Nephron progenitor cell (in vitro differentiated cells): ENCODE measurements at regions not wholly inside any gene's neighbourhood (a gene's known extent, or its start where the extent isn't known, plus 50 kb on each side); places are given as distances from the start of the nearest gene placed in this dataset.

ENCODE experiments used
- DNase-seq: peaks from one replicate; pipeline ENCODE4 v3.0.0; 2021
- H3K27ac Mint-ChIP-seq: 2 replicates; pipeline ENCODE4 v1.8.0; 2021; ENCODE audit warnings: mild to moderate bottlenecking, moderate library complexity, mixed read lengths
- H3K27me3 Mint-ChIP-seq: 2 replicates; pipeline ENCODE4 v1.8.0; 2021; ENCODE audit warnings: mild to moderate bottlenecking, low read depth, mixed read lengths; ENCODE audit not compliant: poor library complexity
- H3K36me3 Mint-ChIP-seq: 2 replicates; pipeline ENCODE4 v1.8.0; 2021; ENCODE audit warnings: low read depth, mixed read lengths
- H3K4me1 Mint-ChIP-seq: 2 replicates; pipeline ENCODE4 v1.8.0; 2021; ENCODE audit warnings: mixed read lengths
- H3K4me3 Mint-ChIP-seq: 2 replicates; pipeline ENCODE4 v1.8.0; 2021; ENCODE audit warnings: mild to moderate bottlenecking, moderate library complexity, mixed read lengths
- H3K9me3 Mint-ChIP-seq: 2 replicates; pipeline ENCODE4 v1.8.0; 2021; ENCODE audit warnings: mild to moderate bottlenecking, moderate library complexity, mixed read lengths
- CTCF ChIP-seq: fragments of 200-600 bp; sonication (generic); IDR thresholded peaks from 2 replicates; pipeline ENCODE4 v1.5.0; 2021; ENCODE audit warnings: antibody characterized with exemption

DNA sequence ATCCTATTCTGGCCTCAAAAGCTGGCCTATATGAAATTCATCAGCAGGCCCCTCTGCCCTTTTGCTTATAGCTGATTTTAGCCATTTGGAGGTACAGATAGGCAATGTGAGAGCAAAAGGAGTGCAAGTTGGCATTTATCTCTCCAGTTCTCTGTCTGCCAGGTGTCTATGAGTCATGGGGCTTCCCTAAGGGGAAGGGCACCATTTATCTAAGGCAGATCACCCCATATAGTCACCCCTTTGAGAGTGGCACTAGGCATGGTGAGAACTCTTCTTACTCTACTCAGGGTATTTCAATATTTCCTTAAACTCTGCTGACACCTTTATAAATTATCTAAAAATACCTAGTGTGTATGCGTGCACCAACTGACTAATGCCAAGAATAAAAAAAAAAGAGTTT lies 314.7 kb upstream of the CDH6 start:
- DNase-seq: no peak
- TF ChIP-seq CTCF: no peak
- H3K36me3 Mint-ChIP-seq: no peaks in the 10 kb centered on the region

DNA sequence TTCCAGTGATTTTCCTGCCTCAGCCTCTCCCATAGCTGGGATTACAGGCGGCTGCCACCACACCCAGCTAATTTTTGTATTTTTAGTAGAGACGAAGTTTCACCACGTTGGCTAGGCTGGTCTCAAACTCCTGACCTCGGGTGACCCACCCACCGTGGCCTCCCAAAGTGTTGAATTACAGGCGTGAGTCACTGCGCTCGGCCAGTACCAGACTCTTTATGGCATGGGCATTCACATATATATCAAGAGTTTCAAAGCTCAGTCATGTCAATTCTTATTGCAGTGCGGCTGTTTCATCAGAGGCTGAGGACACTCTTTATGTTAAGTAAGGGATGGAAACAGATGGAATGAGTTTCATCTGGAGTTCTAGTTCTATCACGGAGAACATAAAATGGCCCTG lies 315.2 kb upstream of the CDH6 start:
- Mint-ChIP-seq H3K9me3 (no peaks in the 10 kb centered on the region), H3K4me3 (no peak overlapping the region), H3K27ac (no peak overlapping the region), H3K4me1 (no peaks in the 10 kb centered on the region), H3K27me3 (no peaks in the 10 kb centered on the region), H3K36me3 (no peaks in the 10 kb centered on the region)
- no peak for DNase-seq
- TF ChIP-seq CTCF: no peak

More for the DNA sequence above, 314.7 kb upstream of the CDH6 start:
- Mint-ChIP-seq H3K4me3 (no peak overlapping the region), H3K9me3 (no peaks in the 10 kb centered on the region), H3K4me1 (no peaks in the 10 kb centered on the region), H3K27me3 (no peaks in the 10 kb centered on the region), H3K27ac (no peak overlapping the region)

DNA sequence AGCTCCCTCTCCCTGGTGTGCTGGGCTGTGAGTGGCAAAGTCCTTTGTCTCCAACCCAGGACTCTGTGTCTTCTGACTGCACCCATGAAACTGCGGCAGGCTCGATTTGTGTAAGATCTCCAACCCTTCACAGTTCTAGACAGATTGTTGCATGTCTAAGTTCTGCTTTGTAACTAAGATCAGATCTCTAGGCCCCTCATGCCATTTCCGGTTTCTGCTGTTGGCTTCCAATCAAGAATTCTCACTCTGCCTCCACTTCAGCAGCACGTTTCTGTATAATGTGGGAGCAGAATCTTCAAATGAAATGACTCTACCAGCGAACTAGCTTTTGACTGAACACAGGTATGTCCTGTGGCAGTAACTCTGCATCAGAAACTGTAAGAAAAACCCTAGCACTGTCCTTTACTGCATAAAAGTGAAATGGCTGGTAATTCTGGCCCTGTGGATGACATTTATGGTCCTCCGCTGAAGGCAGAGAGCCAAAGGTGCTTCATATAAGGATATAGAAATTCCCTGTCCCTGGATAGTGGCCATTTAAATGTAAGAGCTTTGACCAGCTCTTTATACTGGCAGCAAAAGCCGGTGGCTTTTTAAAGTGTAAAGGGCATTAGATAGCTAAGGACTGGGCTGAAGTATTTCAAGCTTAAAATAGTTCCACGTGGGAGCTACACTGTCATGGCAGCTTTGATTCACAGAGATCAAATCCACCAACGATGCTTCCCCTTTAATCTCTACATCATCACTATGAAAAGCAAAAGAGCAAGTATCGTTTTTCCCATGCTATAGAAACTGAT lies 319.0 kb upstream of the CDH6 start:
- no peak for DNase-seq
- Mint-ChIP-seq H3K27ac (no peak overlapping the region), H3K27me3 (no peaks in the 10 kb centered on the region), H3K4me1 (peaks cover 9% of the 10 kb centered on the region), H3K36me3 (no peaks in the 10 kb centered on the region), H3K9me3 (no peaks in the 10 kb centered on the region), H3K4me3 (no peak overlapping the region)
- TF ChIP-seq CTCF: no peak

- H3K9me3 Mint-ChIP-seq: no peaks in the 10 kb centered on the region
- no peak for DNase-seq
- no peak overlapping the region for H3K27ac Mint-ChIP-seq
- peaks cover 9% of the 10 kb centered on the region for H3K4me1 Mint-ChIP-seq
- H3K4me3 Mint-ChIP-seq: no peak overlapping the region
- H3K36me3 Mint-ChIP-seq: no peaks in the 10 kb centered on the region
- TF ChIP-seq CTCF: no peak
- H3K27me3 Mint-ChIP-seq: no peaks in the 10 kb centered on the region
Measured at GRCh38 chr5:30871196-30871595, 322.3 kb upstream of the CDH6 start.

- no peak for TF ChIP-seq CTCF
- H3K4me1 Mint-ChIP-seq: peaks cover 6% of the 10 kb centered on the region
Measured at GRCh38 chr5:30867711-30868110, 325.8 kb upstream of the CDH6 start.

DNA sequence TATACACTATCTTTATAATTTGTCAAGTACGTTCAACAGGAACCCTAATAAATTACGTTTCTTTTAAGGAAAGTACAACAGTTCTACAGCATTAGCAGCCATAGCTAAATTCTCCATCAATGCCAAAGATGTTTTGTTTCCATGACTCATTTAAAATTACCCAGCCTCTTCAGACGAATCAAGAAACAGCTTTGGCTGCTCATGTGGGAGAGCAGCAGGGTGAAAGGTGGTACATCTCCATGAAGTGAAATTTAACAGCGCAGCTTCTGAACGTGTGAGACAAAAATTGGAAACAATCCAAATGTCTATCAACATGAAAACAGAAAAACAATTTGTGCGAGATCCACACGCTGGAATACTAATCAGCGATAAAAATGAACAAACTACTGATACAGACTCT lies 327.3 kb upstream of the CDH6 start:
- Mint-ChIP-seq H3K4me1 (no peaks in the 10 kb centered on the region), H3K9me3 (peaks cover 4% of the 10 kb centered on the region), H3K27ac (no peak overlapping the region), H3K36me3 (no peaks in the 10 kb centered on the region), H3K27me3 (no peaks in the 10 kb centered on the region), H3K4me3 (no peak overlapping the region)
- DNase-seq: no peak
- TF ChIP-seq CTCF: no peak

More at GRCh38 chr5:30867711-30868110, 325.8 kb upstream of the CDH6 start:
- Mint-ChIP-seq H3K9me3 (peaks cover 4% of the 10 kb centered on the region), H3K27me3 (no peaks in the 10 kb centered on the region), H3K4me3 (no peak overlapping the region), H3K27ac (no peak overlapping the region), H3K36me3 (no peaks in the 10 kb centered on the region)
- DNase-seq: no peak
